ENCODE measurements at regions not wholly inside any gene's neighbourhood (a gene's known extent, or its start where the extent isn't known, plus 50 kb on each side); places are given as distances from the start of the nearest gene placed in this dataset.

GRCh38 chr1:191618181-191618580 lies 540.1 kb upstream of the RGS18 start:
- CTCF ChIA-PET = no interaction called here
- H3K27ac Mint-ChIP-seq (ENCODE audit: unreplicated experiment) = no peak overlapping the region
- intact Hi-C loops (cut with micrococcal nuclease; ENCODE audit: unreplicated experiment) = no loop called here

GRCh38 chr1:191620883-191621282 lies 537.4 kb upstream of the RGS18 start:
- TF ChIP-seq, protein P1, sequence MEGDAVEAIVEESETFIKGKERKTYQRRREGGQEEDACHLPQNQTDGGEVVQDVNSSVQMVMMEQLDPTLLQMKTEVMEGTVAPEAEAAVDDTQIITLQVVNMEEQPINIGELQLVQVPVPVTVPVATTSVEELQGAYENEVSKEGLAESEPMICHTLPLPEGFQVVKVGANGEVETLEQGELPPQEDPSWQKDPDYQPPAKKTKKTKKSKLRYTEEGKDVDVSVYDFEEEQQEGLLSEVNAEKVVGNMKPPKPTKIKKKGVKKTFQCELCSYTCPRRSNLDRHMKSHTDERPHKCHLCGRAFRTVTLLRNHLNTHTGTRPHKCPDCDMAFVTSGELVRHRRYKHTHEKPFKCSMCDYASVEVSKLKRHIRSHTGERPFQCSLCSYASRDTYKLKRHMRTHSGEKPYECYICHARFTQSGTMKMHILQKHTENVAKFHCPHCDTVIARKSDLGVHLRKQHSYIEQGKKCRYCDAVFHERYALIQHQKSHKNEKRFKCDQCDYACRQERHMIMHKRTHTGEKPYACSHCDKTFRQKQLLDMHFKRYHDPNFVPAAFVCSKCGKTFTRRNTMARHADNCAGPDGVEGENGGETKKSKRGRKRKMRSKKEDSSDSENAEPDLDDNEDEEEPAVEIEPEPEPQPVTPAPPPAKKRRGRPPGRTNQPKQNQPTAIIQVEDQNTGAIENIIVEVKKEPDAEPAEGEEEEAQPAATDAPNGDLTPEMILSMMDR (IDR thresholded peaks at IDR 0.05; ENCODE audit: unreplicated experiment) = no peak
- no peaks in the 10 kb centered on the region for H3K27me3 Mint-ChIP-seq (ENCODE audit: unreplicated experiment)
- no peaks in the 10 kb centered on the region for H3K36me3 Mint-ChIP-seq (ENCODE audit: insufficient read depth, unreplicated experiment)
- H3K4me3 Mint-ChIP-seq (ENCODE audit: low read depth, unreplicated experiment) = no peak overlapping the region
- no peak overlapping the region for H3K27ac Mint-ChIP-seq (ENCODE audit: unreplicated experiment)
- BruUV-seq (replicated peaks) = no TSS peak
- CTCF ChIA-PET = no interaction called here
- H3K9me3 Mint-ChIP-seq (ENCODE audit: low read depth, unreplicated experiment) = no peaks in the 10 kb centered on the region
- intact Hi-C loops (cut with micrococcal nuclease; ENCODE audit: unreplicated experiment) = no loop called here
- no peak for DNase-seq
- H3K4me1 Mint-ChIP-seq (ENCODE audit: low read depth, unreplicated experiment) = no peaks in the 10 kb centered on the region

More at GRCh38 chr1:191618181-191618580, 540.1 kb upstream of the RGS18 start:
- H3K4me1 Mint-ChIP-seq (ENCODE audit: low read depth, unreplicated experiment) = no peaks in the 10 kb centered on the region
- no peaks in the 10 kb centered on the region for H3K36me3 Mint-ChIP-seq (ENCODE audit: insufficient read depth, unreplicated experiment)
- no peaks in the 10 kb centered on the region for H3K9me3 Mint-ChIP-seq (ENCODE audit: low read depth, unreplicated experiment)
- no TSS peak for BruUV-seq (replicated peaks)
- no peak overlapping the region for H3K4me3 Mint-ChIP-seq (ENCODE audit: low read depth, unreplicated experiment)
- no peak for DNase-seq
- TF ChIP-seq, protein P1 (IDR thresholded peaks at IDR 0.05; ENCODE audit: unreplicated experiment) = no peak
- H3K27me3 Mint-ChIP-seq (ENCODE audit: unreplicated experiment) = no peaks in the 10 kb centered on the region

GRCh38 chr1:191624044-191624443 lies 534.2 kb upstream of the RGS18 start:
- CTCF ChIA-PET = no interaction called here
- no peaks in the 10 kb centered on the region for H3K36me3 Mint-ChIP-seq (ENCODE audit: insufficient read depth, unreplicated experiment)
- intact Hi-C loops (cut with micrococcal nuclease; ENCODE audit: unreplicated experiment) = no loop called here
- H3K4me1 Mint-ChIP-seq (ENCODE audit: low read depth, unreplicated experiment) = no peaks in the 10 kb centered on the region
- peaks cover 2% of the 10 kb centered on the region for H3K9me3 Mint-ChIP-seq (ENCODE audit: low read depth, unreplicated experiment)
- DNase-seq = no peak
- H3K4me3 Mint-ChIP-seq (ENCODE audit: low read depth, unreplicated experiment) = no peak overlapping the region
- no peaks in the 10 kb centered on the region for H3K27me3 Mint-ChIP-seq (ENCODE audit: unreplicated experiment)
- H3K27ac Mint-ChIP-seq (ENCODE audit: unreplicated experiment) = no peak overlapping the region
- no TSS peak for BruUV-seq (replicated peaks)
- TF ChIP-seq, protein P1 (IDR thresholded peaks at IDR 0.05; ENCODE audit: unreplicated experiment) = no peak

GRCh38 chr1:191629836-191630235 lies 528.4 kb upstream of the RGS18 start:
- no TSS peak for BruUV-seq (replicated peaks)
- H3K36me3 Mint-ChIP-seq (ENCODE audit: insufficient read depth, unreplicated experiment) = no peaks in the 10 kb centered on the region
- intact Hi-C loops (cut with micrococcal nuclease; ENCODE audit: unreplicated experiment) = loop anchor here (10.0 kb wide), 1 partner anchor 785 kb away; no protein-coding TSS in a partner anchor
- H3K4me1 Mint-ChIP-seq (ENCODE audit: low read depth, unreplicated experiment) = peaks cover 21% of the 10 kb centered on the region
- H3K27me3 Mint-ChIP-seq (ENCODE audit: unreplicated experiment) = no peaks in the 10 kb centered on the region
- DNase-seq = peak; percentile 11
- CTCF ChIA-PET = no interaction called here
- peak overlapping the region; percentile 32 for H3K27ac Mint-ChIP-seq (ENCODE audit: unreplicated experiment)
- H3K4me3 Mint-ChIP-seq (ENCODE audit: low read depth, unreplicated experiment) = no peak overlapping the region
- peaks cover 2% of the 10 kb centered on the region for H3K9me3 Mint-ChIP-seq (ENCODE audit: low read depth, unreplicated experiment)
- TF ChIP-seq, protein P1 (IDR thresholded peaks at IDR 0.05; ENCODE audit: unreplicated experiment) = no peak

Measured in Calu3 (cell line).